ENCODE measurements at regions not wholly inside any gene's neighbourhood (a gene's known extent, or its start where the extent isn't known, plus 50 kb on each side); places are given as distances from the start of the nearest gene placed in this dataset.

- H3K4me3 ChIP-seq (ENCODE audit: low read length in 3 of 3) = no peak overlapping the region
- H3K36me3 ChIP-seq (ENCODE audit: control insufficient read depth in 2 of 3, insufficient read depth in 3 of 3, low read length in 3 of 3) = no peaks in the 10 kb centered on the region
- no peak for FAIRE-seq
- no peak overlapping the region for H3K9ac ChIP-seq (ENCODE audit: low read length in 3 of 3)
- no peaks in the 10 kb centered on the region for H3K4me1 ChIP-seq (ENCODE audit: control insufficient read depth in 2 of 3, insufficient read depth in 2 of 3, low read depth in 1 of 3, low read length in 3 of 3)
- H3K27me3 ChIP-seq (ENCODE audit: control insufficient read depth, insufficient read depth, low read length) = no peaks in the 10 kb centered on the region
- H3K9me3 ChIP-seq (ENCODE audit: control insufficient read depth in 2 of 3, insufficient read depth in 1 of 3, low read length in 3 of 3) = no peaks in the 10 kb centered on the region
- DNase-seq = no peak
- H3K27ac ChIP-seq (ENCODE audit: low read depth in 2 of 2, low read length in 2 of 2) = no peak overlapping the region
- intact Hi-C loops (cut with DNase I) = no loop called here
- TF ChIP-seq, protein P1, sequence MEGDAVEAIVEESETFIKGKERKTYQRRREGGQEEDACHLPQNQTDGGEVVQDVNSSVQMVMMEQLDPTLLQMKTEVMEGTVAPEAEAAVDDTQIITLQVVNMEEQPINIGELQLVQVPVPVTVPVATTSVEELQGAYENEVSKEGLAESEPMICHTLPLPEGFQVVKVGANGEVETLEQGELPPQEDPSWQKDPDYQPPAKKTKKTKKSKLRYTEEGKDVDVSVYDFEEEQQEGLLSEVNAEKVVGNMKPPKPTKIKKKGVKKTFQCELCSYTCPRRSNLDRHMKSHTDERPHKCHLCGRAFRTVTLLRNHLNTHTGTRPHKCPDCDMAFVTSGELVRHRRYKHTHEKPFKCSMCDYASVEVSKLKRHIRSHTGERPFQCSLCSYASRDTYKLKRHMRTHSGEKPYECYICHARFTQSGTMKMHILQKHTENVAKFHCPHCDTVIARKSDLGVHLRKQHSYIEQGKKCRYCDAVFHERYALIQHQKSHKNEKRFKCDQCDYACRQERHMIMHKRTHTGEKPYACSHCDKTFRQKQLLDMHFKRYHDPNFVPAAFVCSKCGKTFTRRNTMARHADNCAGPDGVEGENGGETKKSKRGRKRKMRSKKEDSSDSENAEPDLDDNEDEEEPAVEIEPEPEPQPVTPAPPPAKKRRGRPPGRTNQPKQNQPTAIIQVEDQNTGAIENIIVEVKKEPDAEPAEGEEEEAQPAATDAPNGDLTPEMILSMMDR (IDR thresholded peaks at IDR 0.05; ENCODE audit: borderline replicate concordance, extremely low read depth, insufficient read depth) = no peak
Observed at GRCh38 chr11:15590132-15590531, 475.4 kb downstream of the INSC start.

GRCh38 chr11:15591112-15591537, 476.4 kb downstream of the INSC start:
- DNase-seq (peak in 2 of 5 donors; percentile 15 to 18), FAIRE-seq (no peak)
- H3K9me3 ChIP-seq (ENCODE audit: control insufficient read depth in 2 of 3, insufficient read depth in 1 of 3, low read length in 3 of 3) = no peaks in the 10 kb centered on the region
- H3K27me3 ChIP-seq (ENCODE audit: control insufficient read depth, insufficient read depth, low read length) = no peaks in the 10 kb centered on the region
- TF ChIP-seq, protein P1 (IDR thresholded peaks at IDR 0.05; ENCODE audit: borderline replicate concordance, extremely low read depth, insufficient read depth) = no peak
- H3K4me1 ChIP-seq (ENCODE audit: control insufficient read depth in 2 of 3, insufficient read depth in 2 of 3, low read depth in 1 of 3, low read length in 3 of 3) = no peaks in the 10 kb centered on the region
- no peaks in the 10 kb centered on the region for H3K36me3 ChIP-seq (ENCODE audit: control insufficient read depth in 2 of 3, insufficient read depth in 3 of 3, low read length in 3 of 3)
- intact Hi-C loops (cut with DNase I) = no loop called here
- H3K4me3 ChIP-seq (ENCODE audit: low read length in 3 of 3) = no peak overlapping the region
- no peak overlapping the region for H3K27ac ChIP-seq (ENCODE audit: low read depth in 2 of 2, low read length in 2 of 2)
- no peak overlapping the region for H3K9ac ChIP-seq (ENCODE audit: low read length in 3 of 3)

- Histone ChIP-seq H3K9ac (ENCODE audit: low read length in 3 of 3) (no peak overlapping the region), H3K27ac (ENCODE audit: low read depth in 2 of 2, low read length in 2 of 2) (no peak overlapping the region), H3K4me1 (ENCODE audit: control insufficient read depth in 2 of 3, insufficient read depth in 2 of 3, low read depth in 1 of 3, low read length in 3 of 3) (no peaks in the 10 kb centered on the region), H3K36me3 (ENCODE audit: control insufficient read depth in 2 of 3, insufficient read depth in 3 of 3, low read length in 3 of 3) (no peaks in the 10 kb centered on the region), H3K9me3 (ENCODE audit: control insufficient read depth in 2 of 3, insufficient read depth in 1 of 3, low read length in 3 of 3) (no peaks in the 10 kb centered on the region), H3K4me3 (ENCODE audit: low read length in 3 of 3) (no peak overlapping the region), H3K27me3 (ENCODE audit: control insufficient read depth, insufficient read depth, low read length) (no peaks in the 10 kb centered on the region)
- DNase-seq = no peak
- intact Hi-C loops (cut with DNase I) = no loop called here
- TF ChIP-seq, protein P1 (IDR thresholded peaks at IDR 0.05; ENCODE audit: borderline replicate concordance, extremely low read depth, insufficient read depth) = no peak
- FAIRE-seq = no peak
Observed at GRCh38 chr11:15594607-15595006, 479.9 kb downstream of the INSC start.

DNA sequence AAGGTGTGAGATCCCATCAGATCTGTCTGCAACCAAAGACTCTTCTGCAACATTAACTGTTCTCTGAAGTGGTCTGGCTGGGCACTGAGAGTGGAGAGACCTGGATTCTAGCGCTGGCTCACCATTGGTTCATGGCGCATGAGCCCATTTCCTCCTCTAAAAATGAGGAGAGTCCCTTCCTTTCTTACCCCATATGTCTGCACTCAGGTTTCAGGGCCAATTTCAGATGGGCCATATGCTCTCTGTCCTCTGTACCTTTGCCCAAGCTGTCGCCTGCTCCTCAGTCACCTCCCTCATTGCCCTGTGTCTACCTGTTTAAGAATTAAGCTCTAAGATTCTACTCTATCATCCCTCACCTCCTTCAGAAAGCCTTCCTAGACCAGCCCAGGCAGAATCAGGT, 484.7 kb downstream of the INSC start:
- TF ChIP-seq, protein P1 (IDR thresholded peaks at IDR 0.05; ENCODE audit: borderline replicate concordance, extremely low read depth, insufficient read depth) = no peak
- Histone ChIP-seq H3K27me3 (ENCODE audit: control insufficient read depth, insufficient read depth, low read length) (no peaks in the 10 kb centered on the region), H3K9me3 (ENCODE audit: control insufficient read depth in 2 of 3, insufficient read depth in 1 of 3, low read length in 3 of 3) (no peaks in the 10 kb centered on the region), H3K4me3 (ENCODE audit: low read length in 3 of 3) (no peak overlapping the region), H3K27ac (ENCODE audit: low read depth in 2 of 2, low read length in 2 of 2) (no peak overlapping the region), H3K9ac (ENCODE audit: low read length in 3 of 3) (no peak overlapping the region), H3K36me3 (ENCODE audit: control insufficient read depth in 2 of 3, insufficient read depth in 3 of 3, low read length in 3 of 3) (no peaks in the 10 kb centered on the region), H3K4me1 (ENCODE audit: control insufficient read depth in 2 of 3, insufficient read depth in 2 of 3, low read depth in 1 of 3, low read length in 3 of 3) (no peaks in the 10 kb centered on the region)
- DNase-seq (no peak), FAIRE-seq (no peak)
- intact Hi-C loops (cut with DNase I) = no loop called here
